Coronary artery (tissue), 2 donors: ENCODE measurements at regions not wholly inside any gene's neighbourhood (a gene's known extent, or its start where the extent isn't known, plus 50 kb on each side); places are given as distances from the start of the nearest gene placed in this dataset.

Source experiments
- DNase-seq: peaks from one replicate; pipeline ENCODE4 v3.0.0-alpha.2; 2017; ENCODE audit warnings: low spot score
- H3K27ac ChIP-seq, 2 donors: fragments of 200-600 bp; sonication (generic); one replicate each; pipeline ENCODE4 v1.5.1; 2016 to 2019
- H3K4me3 ChIP-seq: fragments of 200-600 bp; sonication (generic); 2 replicates; pipeline ENCODE4 v1.5.1; 2016; ENCODE audit warnings: mild to moderate bottlenecking, moderate library complexity
- TF ChIP-seq, protein P1 (sequence below): fragments of 200-600 bp; sonication (generic); IDR thresholded peaks from one replicate; pipeline ENCODE4 v1.5.1; 2019; ENCODE audit warnings: antibody characterized with exemption

DNA sequence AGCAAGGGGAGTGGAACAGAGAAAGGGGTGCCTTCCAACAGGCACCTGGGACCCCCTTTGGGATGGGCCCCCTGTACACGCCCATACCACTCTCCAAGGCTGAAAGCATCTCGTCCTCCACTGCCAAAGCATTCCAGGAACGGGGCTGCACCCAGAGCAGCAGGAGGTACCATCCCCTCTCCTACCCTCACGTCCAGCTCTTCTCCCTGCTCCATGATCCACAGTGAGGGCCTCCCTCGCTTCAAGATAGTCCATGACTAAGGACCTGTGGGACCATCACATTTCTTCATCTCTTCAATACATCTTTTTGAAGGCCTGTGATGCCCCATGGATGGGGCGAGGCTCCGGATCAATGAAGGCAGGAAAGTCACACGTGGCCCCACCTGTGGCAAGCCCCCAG, 209.9 kb downstream of the ANKRD60 start:
- no peak overlapping the region for H3K4me3 ChIP-seq
- H3K27ac ChIP-seq: peak overlapping the region in 1 of 2 donors; percentile 65
- DNase-seq: peak; percentile 46
- TF ChIP-seq, protein P1, sequence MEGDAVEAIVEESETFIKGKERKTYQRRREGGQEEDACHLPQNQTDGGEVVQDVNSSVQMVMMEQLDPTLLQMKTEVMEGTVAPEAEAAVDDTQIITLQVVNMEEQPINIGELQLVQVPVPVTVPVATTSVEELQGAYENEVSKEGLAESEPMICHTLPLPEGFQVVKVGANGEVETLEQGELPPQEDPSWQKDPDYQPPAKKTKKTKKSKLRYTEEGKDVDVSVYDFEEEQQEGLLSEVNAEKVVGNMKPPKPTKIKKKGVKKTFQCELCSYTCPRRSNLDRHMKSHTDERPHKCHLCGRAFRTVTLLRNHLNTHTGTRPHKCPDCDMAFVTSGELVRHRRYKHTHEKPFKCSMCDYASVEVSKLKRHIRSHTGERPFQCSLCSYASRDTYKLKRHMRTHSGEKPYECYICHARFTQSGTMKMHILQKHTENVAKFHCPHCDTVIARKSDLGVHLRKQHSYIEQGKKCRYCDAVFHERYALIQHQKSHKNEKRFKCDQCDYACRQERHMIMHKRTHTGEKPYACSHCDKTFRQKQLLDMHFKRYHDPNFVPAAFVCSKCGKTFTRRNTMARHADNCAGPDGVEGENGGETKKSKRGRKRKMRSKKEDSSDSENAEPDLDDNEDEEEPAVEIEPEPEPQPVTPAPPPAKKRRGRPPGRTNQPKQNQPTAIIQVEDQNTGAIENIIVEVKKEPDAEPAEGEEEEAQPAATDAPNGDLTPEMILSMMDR: no peak

DNA sequence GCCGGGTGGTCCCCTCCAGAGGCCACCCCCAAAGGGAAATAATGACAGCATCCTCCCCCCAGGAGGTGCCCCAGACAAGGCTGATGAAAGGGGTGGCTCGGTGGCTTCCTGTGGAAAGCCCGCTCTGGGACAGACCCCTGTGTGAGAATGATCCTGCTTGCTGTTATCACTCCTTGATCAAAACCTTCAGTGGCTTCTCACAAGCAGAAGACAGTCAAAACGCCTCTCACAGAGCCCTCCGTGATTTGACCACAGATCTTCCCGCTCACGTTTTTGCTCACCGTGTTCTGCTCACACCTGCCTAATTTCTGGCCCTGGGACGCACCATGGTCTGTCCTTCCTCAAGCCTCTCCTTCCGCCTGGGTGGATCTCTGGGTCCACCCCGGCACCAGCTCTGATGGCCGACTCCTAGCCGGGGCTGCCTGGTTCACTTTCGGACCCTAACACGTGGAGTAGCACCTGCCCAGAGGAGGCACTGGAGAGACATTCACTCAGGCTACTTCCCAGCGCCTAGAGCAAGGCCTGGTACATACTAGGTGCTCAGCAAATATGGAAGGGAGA, 210.4 kb downstream of the ANKRD60 start:
- H3K4me3 ChIP-seq: no peak overlapping the region
- peak; percentile 33 for DNase-seq
- peak overlapping the region in 1 of 2 donors; percentile 65 for H3K27ac ChIP-seq
- TF ChIP-seq, protein P1: no peak

DNA sequence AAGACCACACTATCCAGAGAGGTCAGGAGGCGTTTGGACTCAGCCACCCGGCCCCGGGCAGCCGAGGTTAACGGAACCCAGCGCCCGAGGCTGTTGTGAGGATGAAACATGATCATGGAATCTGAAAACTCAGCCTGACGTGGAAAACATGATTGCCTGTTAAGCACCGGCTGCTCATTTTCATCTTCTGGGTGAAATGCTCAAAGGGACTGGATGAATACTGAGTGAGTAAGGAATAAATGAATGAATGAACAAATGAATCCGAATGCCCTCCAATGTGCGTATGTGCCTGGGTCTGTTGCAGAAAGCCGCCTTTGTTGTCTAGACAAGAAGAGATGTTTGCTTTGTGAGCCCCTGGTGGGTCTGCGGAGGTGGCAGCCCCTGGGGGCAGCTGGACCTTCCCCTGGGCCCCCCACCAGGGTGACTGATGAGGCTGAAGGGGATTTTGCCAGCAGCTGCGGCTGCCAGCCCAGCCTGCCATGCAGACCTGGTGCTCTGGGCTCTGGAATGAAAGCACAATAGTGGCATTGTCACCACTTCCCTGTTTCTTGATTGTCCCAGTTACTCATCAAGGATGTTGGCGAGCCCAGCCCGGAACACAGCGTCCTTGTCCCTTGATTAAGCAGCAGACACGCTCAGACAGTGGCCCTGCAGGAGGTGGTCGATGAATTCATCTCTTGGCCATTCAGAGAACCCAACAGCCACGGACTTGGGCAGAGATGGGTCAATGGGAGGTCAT, 211.1 kb downstream of the ANKRD60 start:
- peak overlapping the region in 1 of 2 donors; percentile 65 for H3K27ac ChIP-seq
- peak; percentile 70 for DNase-seq
- TF ChIP-seq, protein P1: no peak
- H3K4me3 ChIP-seq: no peak overlapping the region

DNA sequence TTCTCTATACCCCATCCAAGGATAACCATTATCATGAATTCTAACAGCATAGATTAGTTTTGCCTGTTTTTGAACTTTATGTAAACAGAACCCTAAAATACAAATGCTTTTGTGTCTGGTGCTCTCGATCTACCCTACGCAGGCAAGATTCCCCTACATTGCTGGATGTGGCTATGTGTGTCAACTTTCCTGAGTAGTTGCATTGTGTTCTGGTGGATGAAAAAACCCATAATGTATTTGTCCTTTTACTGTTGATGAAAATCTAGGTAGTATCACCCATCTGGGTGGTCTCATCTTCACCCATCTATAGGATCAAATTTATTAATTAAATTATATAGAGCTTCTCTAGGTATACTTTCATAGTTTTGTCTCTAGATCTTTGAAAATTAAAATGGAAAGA, 211.7 kb downstream of the ANKRD60 start:
- no peak for DNase-seq
- H3K27ac ChIP-seq: no peak overlapping the region
- H3K4me3 ChIP-seq: no peak overlapping the region
- TF ChIP-seq, protein P1: no peak

DNA sequence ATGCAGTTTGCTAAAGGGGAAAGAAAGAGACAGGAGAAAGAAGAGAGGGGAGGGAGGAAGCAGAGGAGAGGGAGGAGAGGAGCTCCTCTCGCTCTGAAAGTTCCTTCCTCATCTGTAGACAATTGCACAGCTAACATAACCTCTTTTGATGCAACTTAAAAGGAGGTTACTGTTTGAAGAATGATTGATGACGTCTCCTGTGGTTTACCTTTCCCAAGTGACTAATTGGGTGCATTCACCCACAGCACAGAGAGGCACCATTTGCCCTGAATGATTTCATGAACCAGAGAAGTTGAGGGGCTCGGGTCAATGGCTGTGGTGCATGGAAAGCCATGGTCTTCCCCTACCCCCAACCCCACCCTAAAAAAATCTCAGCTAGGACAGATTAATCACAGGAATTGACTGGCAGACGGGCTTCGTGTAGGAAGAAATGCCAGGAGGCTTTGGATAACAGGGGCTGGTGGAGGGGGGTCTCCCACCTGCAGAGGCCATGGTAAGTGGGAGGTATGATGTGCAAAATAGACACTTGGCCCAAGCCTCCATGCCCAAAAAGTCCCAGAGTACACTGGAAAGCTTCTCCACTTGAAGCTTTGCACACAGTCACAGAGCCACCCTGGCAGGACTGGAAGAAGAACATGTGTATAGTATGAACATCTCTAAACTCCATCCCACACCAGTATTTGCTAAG, 213.7 kb downstream of the ANKRD60 start:
- TF ChIP-seq, protein P1: no peak
- no peak overlapping the region for H3K27ac ChIP-seq
- no peak overlapping the region for H3K4me3 ChIP-seq
- no peak for DNase-seq

DNA sequence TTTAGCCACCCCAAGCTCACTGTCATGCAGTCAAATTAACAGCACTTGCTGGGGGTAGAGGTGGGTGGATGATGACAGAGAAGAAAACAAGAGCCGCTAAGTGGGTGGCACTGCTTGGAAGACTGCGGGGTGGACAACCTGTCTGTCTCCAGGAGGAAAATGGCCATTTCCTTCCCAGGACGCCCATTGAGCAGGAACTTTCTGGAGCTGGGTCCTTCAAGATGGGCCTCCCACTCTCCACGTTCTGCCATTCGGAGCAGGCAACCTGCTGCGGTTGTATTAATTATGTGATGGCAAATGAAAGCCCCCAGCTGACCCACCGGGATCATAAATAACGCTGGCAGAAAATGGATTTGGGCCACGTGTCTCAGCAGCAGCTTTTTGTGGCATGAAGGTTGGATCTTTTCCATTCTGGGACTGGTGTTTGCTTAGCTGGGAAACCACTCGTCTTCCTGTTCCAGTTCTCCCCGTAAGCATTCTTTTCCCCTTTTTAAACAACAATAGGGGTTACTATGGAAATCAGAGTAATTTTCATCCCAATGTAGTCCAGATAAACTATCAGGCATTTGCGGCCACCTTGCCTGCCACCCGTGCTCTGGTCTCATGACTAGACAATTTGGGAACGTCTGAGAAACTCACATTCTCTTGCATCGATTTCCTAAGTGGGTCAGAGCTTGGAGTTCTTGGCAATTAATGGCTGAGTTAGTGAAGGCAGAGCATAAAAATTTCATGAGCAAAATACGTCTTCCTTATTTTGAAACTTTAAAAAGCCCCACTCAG, 215.5 kb downstream of the ANKRD60 start:
- TF ChIP-seq, protein P1: no peak
- no peak for DNase-seq
- H3K27ac ChIP-seq: no peak overlapping the region
- no peak overlapping the region for H3K4me3 ChIP-seq
